Stimulated activated naive CD4-positive, alpha-beta T cell treated with Interleukin-2 at 50 U/mL for 16 hours (primary cell): ENCODE measurements at regions not wholly inside any gene's neighbourhood (a gene's known extent, or its start where the extent isn't known, plus 50 kb on each side); places are given as distances from the start of the nearest gene placed in this dataset.

Experiments
- DNase-seq: peaks from one replicate; lab custom pipeline; 2025; lab: John Stamatoyannopoulos, UW

GRCh38 chr3:99366663-99367429 is 271.5 kb upstream of the COL8A1 start:
- no peak for DNase-seq

DNA sequence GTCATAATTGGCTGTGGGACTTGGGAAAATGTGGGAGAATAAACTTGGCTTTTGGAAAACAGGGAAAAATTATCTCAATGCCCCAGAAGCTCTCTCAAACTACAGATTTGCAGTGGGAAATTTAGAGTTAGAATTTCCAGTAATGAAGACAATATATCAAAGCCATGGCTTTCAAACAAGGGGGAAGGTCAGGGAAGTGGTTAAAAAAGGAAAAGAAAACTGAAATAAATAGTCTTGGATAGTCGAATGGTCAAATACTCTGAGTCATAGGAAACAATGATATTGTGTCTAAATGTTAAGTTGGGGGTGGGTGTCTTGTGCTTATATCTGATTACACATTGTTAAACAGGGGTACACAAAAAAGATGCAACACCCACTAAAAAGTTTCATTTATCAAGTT is 272.4 kb upstream of the COL8A1 start:
- no peak for DNase-seq

DNA sequence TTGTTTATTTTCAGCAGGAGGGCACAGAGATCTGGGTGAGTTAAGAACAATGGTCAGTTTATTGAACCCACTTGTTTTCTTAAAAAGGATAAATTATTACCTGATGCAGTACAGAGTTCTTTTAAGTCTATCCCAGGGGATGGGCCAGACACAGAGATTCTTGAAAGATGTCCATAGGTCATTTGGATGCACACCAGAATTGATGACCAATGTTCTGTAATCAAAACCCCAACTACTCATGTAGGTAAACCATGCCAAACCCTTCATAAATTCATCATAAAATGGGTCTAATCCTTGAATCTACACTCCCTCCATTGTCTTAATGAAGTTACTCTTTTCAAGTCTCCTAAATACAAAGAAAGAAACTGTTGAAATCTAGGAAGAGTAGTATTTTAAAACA is 273.0 kb upstream of the COL8A1 start:
- no peak for DNase-seq

DNA sequence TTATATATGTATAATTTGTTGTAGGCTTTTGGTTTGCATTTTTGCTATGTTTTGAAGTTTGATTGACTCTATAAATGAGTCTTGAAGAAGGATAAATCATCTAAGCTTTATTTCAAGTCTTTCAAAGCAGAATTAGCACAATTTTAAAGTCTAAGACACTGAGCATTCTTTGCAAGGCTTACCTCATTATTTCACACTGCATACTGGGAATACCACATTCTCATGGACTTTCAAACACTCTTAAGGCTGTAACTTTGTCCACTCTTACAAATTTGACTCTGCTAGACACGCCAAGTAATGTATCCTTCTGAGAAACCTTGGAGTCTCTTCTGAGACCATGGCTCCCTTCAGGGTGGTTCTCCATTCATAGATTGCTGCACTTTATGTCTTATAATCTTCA is 281.3 kb upstream of the COL8A1 start:
- DNase-seq, result no peak

DNA sequence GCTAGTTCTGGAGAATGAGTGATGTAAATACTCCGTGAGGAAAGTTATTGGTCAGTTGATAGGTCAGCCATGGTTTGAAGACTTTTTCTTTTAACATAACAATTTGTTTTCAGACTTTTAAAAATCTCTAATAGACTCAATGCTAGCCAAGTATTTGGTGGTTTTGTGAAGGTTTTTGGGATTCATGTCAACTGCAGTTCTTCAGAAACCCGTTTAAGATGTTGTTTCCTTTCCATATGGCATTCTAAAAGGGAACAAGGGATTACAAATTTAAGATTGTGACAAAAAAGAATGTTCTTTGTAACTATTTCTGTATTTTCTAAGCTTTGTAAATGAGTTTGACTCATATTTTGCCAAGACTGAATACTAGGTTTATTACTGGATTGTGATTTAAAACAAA is 281.7 kb upstream of the COL8A1 start:
- DNase-seq, result no peak

GRCh38 chr3:99355465-99355864 is 282.9 kb upstream of the COL8A1 start:
- no peak for DNase-seq

DNA sequence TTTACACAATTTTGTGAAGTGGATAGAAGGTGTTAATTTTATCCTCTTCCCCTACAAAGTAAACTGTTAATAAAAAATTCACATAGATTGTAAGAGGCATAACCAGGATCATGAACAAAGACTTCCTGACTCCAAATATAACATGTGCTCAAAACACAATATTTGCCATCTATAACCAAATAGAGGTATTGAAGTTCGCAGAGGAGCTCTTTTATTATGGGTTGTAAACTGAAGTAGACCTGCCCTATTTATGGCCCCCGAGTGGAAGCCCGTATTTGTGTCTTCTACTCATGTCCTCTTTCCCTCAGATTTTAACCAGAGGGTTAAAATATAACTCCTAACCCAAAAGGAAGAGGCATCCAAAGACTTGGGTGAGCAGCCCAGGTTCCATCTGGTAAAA is 285.6 kb upstream of the COL8A1 start:
- no peak for DNase-seq

DNA sequence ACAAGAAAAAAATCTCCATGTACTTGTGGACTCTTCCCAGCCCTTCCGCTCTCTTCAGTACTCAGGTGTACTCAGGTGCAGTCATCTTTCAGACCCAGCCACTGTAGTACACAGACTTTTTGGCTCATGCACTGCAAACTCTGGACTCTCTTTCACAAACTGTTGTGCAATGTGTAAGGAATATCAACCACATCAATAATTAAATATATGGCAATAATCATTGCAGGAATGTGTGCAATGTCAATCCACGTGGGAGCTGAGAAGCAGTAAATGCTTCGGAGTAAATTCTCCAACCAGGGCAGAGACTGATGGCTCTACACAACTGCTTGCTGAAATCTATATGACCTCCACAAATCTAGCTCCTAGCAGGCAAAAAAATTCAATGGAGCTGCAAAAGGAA is 287.3 kb upstream of the COL8A1 start:
- DNase-seq, result no peak

DNA sequence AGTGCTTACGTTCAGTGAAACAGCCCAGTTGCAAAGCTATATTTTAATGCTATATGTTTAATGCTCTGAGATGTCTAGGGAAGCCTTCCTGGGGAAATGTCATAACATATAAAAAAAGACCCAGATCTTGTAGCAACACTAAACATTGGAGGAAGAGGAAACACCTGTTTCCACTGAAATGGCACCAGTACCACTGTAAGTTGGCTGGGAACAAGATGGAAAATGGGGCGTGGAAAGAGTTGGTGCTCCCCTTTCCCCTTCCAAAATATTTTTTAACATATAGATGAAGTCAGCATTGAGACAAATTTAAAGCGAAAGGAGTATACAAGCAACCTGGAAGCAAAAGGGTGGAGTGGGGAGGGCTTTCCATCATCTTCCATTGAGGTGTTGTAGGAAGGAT is 289.9 kb upstream of the COL8A1 start:
- no peak for DNase-seq

DNA sequence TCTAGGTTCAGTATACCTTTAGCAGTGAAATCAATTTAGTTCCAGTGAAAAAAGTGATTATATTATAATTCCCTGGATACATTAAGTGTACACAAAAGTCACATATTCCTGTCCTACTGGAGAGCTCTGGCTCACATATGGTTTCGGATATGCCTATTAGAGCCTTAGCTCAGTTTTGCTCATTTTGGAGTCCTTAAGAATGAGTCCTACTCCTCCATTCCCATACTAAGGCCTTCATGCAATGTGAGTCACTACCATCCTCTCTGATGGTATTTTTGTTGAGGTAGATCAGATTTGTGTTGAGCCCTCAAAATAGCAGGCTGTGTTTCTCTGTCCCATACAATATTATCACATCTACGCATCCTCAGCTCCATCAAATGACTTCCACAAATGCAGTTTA is 294.2 kb upstream of the COL8A1 start:
- no peak for DNase-seq

DNA sequence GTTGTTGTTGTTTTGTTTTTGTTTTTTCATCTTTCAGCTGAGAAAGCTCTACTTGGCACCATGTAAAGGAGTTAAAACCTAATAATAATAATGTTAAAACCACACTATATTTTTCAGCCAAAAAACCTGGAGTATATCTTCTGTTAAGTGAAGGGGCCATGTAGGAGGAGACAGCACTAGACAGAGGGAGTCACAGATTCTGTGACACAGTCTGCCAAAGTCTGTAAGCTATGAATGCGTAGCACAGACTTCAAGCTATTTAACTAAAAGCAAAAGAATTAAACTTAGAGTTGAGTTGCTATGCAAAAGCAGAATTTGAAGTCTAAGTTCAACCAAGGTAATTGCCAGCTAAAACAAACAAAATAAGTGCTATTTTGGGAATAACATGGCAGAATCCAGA is 296.0 kb upstream of the COL8A1 start:
- no peak for DNase-seq

GRCh38 chr3:99339222-99339621 is 299.2 kb upstream of the COL8A1 start:
- no peak for DNase-seq

DNA sequence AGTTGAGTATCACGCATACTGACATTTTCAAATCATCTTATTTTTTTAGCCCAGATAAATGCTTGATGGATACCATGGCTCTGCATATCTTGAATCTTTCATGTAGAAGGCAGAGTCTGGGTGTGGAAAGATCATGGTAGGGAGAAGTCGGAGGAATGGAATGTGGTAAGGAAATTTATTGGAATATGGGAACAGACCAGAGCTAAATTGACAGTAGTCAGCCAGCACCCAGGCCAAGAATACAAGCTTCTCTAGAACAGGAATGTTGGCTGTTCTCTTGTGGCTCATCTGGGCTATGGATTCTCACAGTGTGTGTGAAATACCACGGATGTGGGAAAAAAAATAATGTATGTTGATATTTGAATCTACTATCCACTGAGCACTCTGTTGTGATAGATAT is 305.7 kb upstream of the COL8A1 start:
- DNase-seq, result no peak

DNA sequence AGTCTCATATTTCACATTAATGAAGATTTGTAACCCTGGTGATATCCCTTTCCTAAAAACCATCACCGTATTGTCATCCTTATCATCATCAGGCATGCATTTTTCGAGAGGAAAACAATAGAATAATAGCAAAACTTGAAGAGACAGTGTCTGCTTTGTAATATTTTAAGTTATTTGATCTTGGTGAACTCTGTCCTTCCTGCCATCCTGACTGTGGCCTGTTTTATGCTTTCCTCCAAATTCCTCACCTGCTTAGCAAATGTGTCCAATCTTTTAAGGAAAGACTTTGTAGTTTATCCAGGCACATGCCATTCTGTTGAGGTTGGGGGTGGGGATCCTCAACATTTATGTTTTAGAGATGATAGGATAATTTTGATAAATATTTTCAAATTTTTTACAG is 306.1 kb upstream of the COL8A1 start:
- no peak for DNase-seq

GRCh38 chr3:99330924-99331532 is 307.4 kb upstream of the COL8A1 start:
- DNase-seq, result no peak

DNA sequence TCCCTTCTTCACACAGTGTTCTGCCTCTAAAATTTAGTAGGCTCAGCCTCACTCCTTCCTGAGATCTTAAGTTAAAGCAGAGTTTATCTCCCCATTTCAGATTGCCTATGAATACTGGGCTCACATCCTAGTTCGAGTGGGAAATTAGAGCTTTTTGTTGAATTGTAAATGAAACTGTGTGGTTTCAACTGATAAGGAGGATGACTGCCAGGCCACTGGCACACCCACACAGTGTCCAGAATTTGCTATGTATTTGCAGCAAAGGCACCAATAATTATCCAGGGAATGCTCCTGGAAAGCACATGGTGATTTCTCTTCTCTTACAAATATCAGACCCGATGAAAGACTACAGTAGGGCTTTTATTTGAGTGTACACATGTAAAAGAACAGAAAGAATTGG is 308.1 kb upstream of the COL8A1 start:
- no peak for DNase-seq

DNA sequence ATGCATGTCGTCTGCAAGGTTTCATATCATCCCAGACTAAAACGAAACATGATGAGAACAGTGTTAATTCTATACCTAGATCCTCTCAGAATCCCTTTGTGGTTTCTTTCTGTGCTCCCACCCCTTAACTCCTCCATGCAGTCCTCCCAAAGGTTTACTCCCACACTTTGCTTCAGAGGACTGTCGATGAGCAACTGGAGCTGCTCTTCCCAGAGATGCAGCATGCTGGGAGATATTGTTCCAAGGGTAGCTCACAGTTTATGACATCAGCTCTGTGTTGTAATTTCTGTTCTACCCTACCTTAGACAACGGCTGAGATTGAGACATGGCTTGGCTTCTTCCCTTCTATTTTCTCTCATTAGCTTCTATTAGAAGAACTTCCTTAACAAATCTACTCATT is 313.0 kb upstream of the COL8A1 start:
- no peak for DNase-seq

DNA sequence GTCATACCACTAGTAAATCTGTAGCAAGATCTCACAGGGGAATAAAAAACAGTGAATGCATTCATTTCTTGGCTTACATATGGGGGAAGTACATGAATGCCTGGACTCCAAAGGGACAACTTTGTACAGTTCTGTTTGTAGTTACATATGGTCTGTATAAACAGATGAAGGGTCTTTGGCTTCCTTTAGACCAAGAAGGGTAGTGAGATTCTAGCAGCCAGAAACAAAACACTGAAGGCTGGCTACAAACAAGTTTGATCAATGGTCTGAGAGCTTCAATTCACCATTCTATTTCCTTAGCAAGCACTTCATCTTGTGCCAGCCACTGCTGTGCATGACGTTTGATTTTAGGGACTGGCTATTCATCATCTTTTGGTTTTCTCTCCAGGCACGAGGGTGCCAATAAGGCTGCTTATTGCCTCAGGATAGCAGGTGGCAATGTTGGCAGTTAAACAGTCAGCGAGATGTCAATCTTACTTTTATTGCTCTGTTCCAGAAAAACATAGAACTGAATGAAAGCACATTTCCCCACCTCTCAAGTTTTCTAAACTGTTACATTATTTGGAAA is 313.7 kb upstream of the COL8A1 start:
- no peak for DNase-seq

GRCh38 chr3:99323940-99324339 is 314.5 kb upstream of the COL8A1 start:
- no peak for DNase-seq

DNA sequence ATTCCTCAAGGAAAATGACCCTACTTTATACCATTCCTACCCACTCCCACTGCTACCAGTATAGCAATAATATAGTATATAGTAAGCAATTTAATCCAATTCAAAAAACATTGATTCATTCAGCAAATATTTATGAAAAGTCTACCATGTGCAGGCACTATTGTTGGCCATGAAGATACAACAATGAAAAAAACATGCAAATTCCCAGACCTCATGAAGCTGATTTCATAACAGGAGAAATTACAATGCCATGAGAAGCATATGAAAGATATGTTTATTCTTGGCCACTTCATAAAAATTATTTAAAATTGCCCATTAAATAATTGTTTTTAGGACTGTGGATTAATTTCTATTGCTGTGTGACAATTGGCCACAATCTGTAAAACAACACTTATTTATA is 315.8 kb upstream of the COL8A1 start:
- no peak for DNase-seq

GRCh38 chr3:99321261-99321660 is 317.1 kb upstream of the COL8A1 start:
- DNase-seq, result no peak

DNA sequence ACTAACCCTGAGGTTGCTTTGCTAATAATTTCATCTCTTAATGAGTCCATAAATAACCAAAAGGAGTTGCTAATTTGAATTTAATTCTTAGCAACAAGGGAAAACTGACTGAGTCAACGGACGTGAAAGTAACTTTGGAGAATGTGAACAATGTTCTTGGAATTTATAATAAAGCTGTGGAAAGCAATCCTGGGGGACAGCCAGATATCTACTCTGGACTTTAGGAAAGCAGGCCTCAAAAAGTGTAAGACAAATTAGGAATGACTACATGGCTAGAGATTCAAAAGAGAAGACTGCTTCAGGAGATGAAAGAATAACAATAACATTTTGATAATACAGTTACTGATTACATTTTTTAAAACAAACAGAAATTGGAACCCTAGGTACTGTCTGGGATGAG is 318.4 kb upstream of the COL8A1 start:
- no peak for DNase-seq

- DNase-seq, result no peak
Measured at GRCh38 chr3:99319450-99319849, 318.9 kb upstream of the COL8A1 start.

DNA sequence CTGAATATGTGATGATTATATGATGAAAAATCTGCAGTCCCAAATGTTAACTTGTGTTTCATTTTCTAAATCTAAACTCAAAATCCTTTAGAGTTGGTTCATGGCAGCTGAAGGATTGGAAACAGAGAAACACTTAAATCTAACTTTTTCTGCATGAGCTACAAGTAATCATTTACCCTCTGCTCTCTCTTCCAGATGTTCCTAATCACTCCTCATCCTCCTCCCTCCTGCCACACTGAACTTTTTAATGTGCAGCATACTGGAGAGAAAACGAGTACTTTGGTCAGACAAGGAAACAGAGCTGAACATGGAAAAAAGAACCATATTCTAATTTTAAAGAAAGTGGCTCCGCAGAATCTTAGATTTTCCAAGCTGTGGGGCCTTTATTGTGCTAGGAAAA is 321.2 kb upstream of the COL8A1 start:
- no peak for DNase-seq
